Lung (tissue), 11 donors: ENCODE measurements at regions not wholly inside any gene's neighbourhood (a gene's known extent, or its start where the extent isn't known, plus 50 kb on each side); places are given as distances from the start of the nearest gene placed in this dataset.

Experiments
- ATAC-seq: fragments of 200-7000 bp; cut with Tn5 transposase; one replicate; pipeline ENCODE4 v1.9.1; 2020; ENCODE audit warnings: moderate number of reproducible peaks; ENCODE audit not compliant: insufficient read depth, low FRiP score
- DNase-seq, 3 donors: peaks; one replicate each; pipeline ENCODE4 v3.0.0-alpha.2; 2013 to 2017
- H3K27ac ChIP-seq, 2 donors: one replicate each; pipeline ENCODE4 v1.5.1; 2013; ENCODE audit warnings: mild to moderate bottlenecking in 2 of 2, moderate library complexity in 2 of 2, control low read depth in 1 of 2, inconsistent platforms in 1 of 2, low read depth in 1 of 2, low read length in 1 of 2
- H3K27me3 ChIP-seq, 3 donors: one replicate each; pipeline ENCODE4 v1.5.1; 2013; ENCODE audit warnings: low read length in 2 of 3; ENCODE audit not compliant: control insufficient read depth in 3 of 3, insufficient read depth in 3 of 3
- H3K36me3 ChIP-seq, 4 donors: one replicate each; pipeline ENCODE4 v1.5.1; 2013; ENCODE audit warnings: low read length in 4 of 4, mild to moderate bottlenecking in 1 of 4, moderate library complexity in 1 of 4; ENCODE audit not compliant: control insufficient read depth in 4 of 4, insufficient read depth in 4 of 4
- H3K4me1 ChIP-seq, 5 donors: one replicate each; pipeline ENCODE4 v1.5.1; 2013; ENCODE audit warnings: low read length in 5 of 5, mild to moderate bottlenecking in 2 of 5, moderate library complexity in 1 of 5; ENCODE audit not compliant: control insufficient read depth in 5 of 5, insufficient read depth in 5 of 5
- H3K4me3 ChIP-seq: one replicate; pipeline ENCODE4 v1.5.1; 2013; ENCODE audit warnings: mild to moderate bottlenecking, control low read depth, moderate library complexity
- H3K9ac ChIP-seq, 2 donors: one replicate each; pipeline ENCODE4 v1.5.1; 2013; ENCODE audit warnings: low read length in 2 of 2, control low read depth in 1 of 2; ENCODE audit not compliant: insufficient read depth in 1 of 2
- H3K9me3 ChIP-seq, 4 donors: one replicate each; pipeline ENCODE4 v1.5.1; 2013; ENCODE audit warnings: low read length in 3 of 4, mild to moderate bottlenecking in 1 of 4, moderate library complexity in 1 of 4; ENCODE audit not compliant: control insufficient read depth in 4 of 4, insufficient read depth in 3 of 4
- CTCF ChIP-seq: IDR thresholded peaks from 2 replicates; pipeline ENCODE4 v1.5.1; 2012; ENCODE audit warnings: mild to moderate bottlenecking; ENCODE audit errors: control extremely low read depth, extremely low read depth
- WGBS, 2 donors: extraction: QIAGEN DNeasy Blood & Tissue Kit; methylation state at CpG; one replicate each; pipeline ENCODE4 v1.1.7; 2013; 5-methylcytosine and 5-hydroxymethylcytosine counted together
- donor health status: control.
- donor health status: control.
- donor health status: Bipolar disorder and iron deficiency.
- donor health status: healthy.
- donor health status: DM: yes; HTN: yes; CAD: no.

- H3K36me3 ChIP-seq: no peaks in the 10 kb centered on the region
- H3K4me3 ChIP-seq: no peak overlapping the region
- DNase-seq (no peak), ATAC-seq (no peak)
- H3K9me3 ChIP-seq: no peaks in the 10 kb centered on the region
- H3K4me1 ChIP-seq: no peaks in the 10 kb centered on the region
- no peak overlapping the region for H3K27ac ChIP-seq
- WGBS, 2 donors: 93 to 97% methylated on average over 1 of the region's 1 CpG
- H3K27me3 ChIP-seq: no peaks in the 10 kb centered on the region
- no peak for TF ChIP-seq CTCF
- H3K9ac ChIP-seq: no peak overlapping the region
Measured at GRCh38 chr15:93557696-93558095, 468.7 kb upstream of the RGMA start.

- no peak for DNase-seq
- 54 to 62% methylated on average over 3 of the region's 3 CpGs for WGBS, 2 donors
- Histone ChIP-seq H3K27ac (no peak overlapping the region), H3K9ac (no peak overlapping the region), H3K9me3 (no peaks in the 10 kb centered on the region), H3K4me1 (no peaks in the 10 kb centered on the region), H3K27me3 (no peaks in the 10 kb centered on the region), H3K4me3 (no peak overlapping the region), H3K36me3 (no peaks in the 10 kb centered on the region)
- TF ChIP-seq CTCF: no peak
- no peak for ATAC-seq
Measured at GRCh38 chr15:93553167-93553935, 464.3 kb upstream of the RGMA start.

GRCh38 chr15:93543093-93543492 lies 454.1 kb upstream of the RGMA start:
- no peak overlapping the region for H3K4me3 ChIP-seq
- H3K9ac ChIP-seq: no peak overlapping the region
- H3K36me3 ChIP-seq: no peaks in the 10 kb centered on the region
- DNase-seq (no peak), ATAC-seq (no peak)
- H3K27ac ChIP-seq: no peak overlapping the region
- H3K9me3 ChIP-seq: peaks cover 0 to 1% (median 0%) of the 10 kb centered on the region in 4 donors
- no peaks in the 10 kb centered on the region for H3K4me1 ChIP-seq
- no peak for TF ChIP-seq CTCF
- WGBS, 2 donors: 82 to 88% methylated on average over 3 of the region's 3 CpGs
- H3K27me3 ChIP-seq: no peaks in the 10 kb centered on the region
